Tibial nerve (tissue), 4 donors: ENCODE measurements at regions not wholly inside any gene's neighbourhood (a gene's known extent, or its start where the extent isn't known, plus 50 kb on each side); places are given as distances from the start of the nearest gene placed in this dataset.
A peak's percentile ranks its signal among the peaks of the same experiment; 100 is the strongest.
"Not testable (repeated sequence)": the region's sequence is repeated elsewhere in the genome, so short reads cannot be mapped to it uniquely, and the experiment has no call there.

Experiments
- DNase-seq, 2 donors: peaks; one replicate each; pipeline ENCODE4 v3.0.0-alpha.2; 2019; ENCODE audit warnings: low spot score in 2 of 2
- H3K27ac ChIP-seq, 4 donors: fragments of 200-600 bp; sonication (generic) in 3 of 4; one replicate each; pipeline ENCODE4 v1.5.1; 2017 to 2019; ENCODE audit warnings: mild to moderate bottlenecking in 1 of 4
- H3K27me3 ChIP-seq, 2 donors: fragments of 200-600 bp; sonication (generic) in 1 of 2; one replicate each; pipeline versions ENCODE4 v1.5.1 to v1.6.0; 2017 to 2019
- H3K36me3 ChIP-seq, 3 donors: fragments of 200-600 bp; sonication (generic); one replicate each; pipeline ENCODE4 v1.5.1; 2018 to 2019
- H3K4me1 ChIP-seq, 4 donors: fragments of 200-600 bp; sonication (generic) in 3 of 4; one replicate each; pipeline ENCODE4 v1.5.1; 2017 to 2019
- H3K4me3 ChIP-seq, 4 donors: fragments of 200-600 bp; sonication (generic) in 3 of 4; one replicate each; pipeline ENCODE4 v1.5.1; 2017 to 2019; ENCODE audit warnings: mild to moderate bottlenecking in 1 of 4, moderate library complexity in 1 of 4
- H3K9me3 ChIP-seq, 4 donors: fragments of 200-600 bp; sonication (generic) in 3 of 4; one replicate each; pipeline ENCODE4 v1.5.1; 2017 to 2019
- EP300 ChIP-seq, 2 donors: sonication (generic); formaldehyde crosslinking; IDR thresholded peaks; one replicate each; pipeline ENCODE4 v1.6.1; 2017; ENCODE audit warnings: antibody characterized with exemption in 2 of 2, mild to moderate bottlenecking in 1 of 2
- POLR2A ChIP-seq, 2 donors: fragments of 450-650 bp; IDR thresholded peaks; one replicate each; pipeline ENCODE4 v1.6.1; 2017; ENCODE audit warnings: antibody characterized with exemption in 2 of 2, mild to moderate bottlenecking in 2 of 2, moderate library complexity in 2 of 2
- WGBS, 2 donors: methylation state at CpG; one replicate each; pipeline ENCODE4 v1.1.5; 2018; 5-methylcytosine and 5-hydroxymethylcytosine counted together
- TF ChIP-seq, protein P1 (sequence below), 5 experiments: fragments of 200-600 bp in 3 of 5; fragments of 450-650 bp in 2 of 5; sonication (generic) in 3 of 5; IDR thresholded peaks; one replicate each; pipeline ENCODE4 v1.5.1; 2016 to 2019; ENCODE audit warnings: antibody characterized with exemption in 5 of 5, mild to moderate bottlenecking in 3 of 5, moderate library complexity in 2 of 5

DNA sequence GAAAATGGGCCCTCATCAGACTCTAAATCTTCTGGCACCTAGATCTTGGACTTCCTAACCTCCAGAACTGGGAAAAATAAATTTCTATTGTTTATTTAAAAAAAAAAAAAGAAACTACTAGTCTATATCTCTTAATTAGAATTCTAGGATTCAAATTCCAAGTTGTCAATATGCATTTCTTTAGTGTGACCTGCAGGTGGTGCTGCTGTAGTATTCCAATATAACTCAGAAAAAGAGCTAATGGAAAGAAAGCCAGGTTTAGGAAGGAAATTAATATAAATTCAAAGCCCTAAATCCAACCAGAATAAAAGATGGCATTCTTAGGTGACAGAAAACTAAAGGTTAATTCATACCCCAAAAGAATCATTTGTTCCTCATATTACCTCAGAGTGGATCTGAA, 80.0 kb upstream of the NALF2 start:
- no peaks in the 10 kb centered on the region for H3K9me3 ChIP-seq
- H3K4me1 ChIP-seq: no peaks in the 10 kb centered on the region
- no peak overlapping the region for H3K27ac ChIP-seq
- no peaks in the 10 kb centered on the region for H3K36me3 ChIP-seq
- H3K27me3 ChIP-seq: peaks cover 0 to 15% of the 10 kb centered on the region in 2 donors
- DNase-seq: no peak
- no peak for TF ChIP-seq EP300 (IDR thresholded peaks at IDR 0.05)
- TF ChIP-seq, protein P1, sequence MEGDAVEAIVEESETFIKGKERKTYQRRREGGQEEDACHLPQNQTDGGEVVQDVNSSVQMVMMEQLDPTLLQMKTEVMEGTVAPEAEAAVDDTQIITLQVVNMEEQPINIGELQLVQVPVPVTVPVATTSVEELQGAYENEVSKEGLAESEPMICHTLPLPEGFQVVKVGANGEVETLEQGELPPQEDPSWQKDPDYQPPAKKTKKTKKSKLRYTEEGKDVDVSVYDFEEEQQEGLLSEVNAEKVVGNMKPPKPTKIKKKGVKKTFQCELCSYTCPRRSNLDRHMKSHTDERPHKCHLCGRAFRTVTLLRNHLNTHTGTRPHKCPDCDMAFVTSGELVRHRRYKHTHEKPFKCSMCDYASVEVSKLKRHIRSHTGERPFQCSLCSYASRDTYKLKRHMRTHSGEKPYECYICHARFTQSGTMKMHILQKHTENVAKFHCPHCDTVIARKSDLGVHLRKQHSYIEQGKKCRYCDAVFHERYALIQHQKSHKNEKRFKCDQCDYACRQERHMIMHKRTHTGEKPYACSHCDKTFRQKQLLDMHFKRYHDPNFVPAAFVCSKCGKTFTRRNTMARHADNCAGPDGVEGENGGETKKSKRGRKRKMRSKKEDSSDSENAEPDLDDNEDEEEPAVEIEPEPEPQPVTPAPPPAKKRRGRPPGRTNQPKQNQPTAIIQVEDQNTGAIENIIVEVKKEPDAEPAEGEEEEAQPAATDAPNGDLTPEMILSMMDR (IDR thresholded peaks at IDR 0.05): peak in 1 of 5 experiments; percentile 15
- TF ChIP-seq POLR2A (IDR thresholded peaks at IDR 0.05): no peak
- no peak overlapping the region for H3K4me3 ChIP-seq

DNA sequence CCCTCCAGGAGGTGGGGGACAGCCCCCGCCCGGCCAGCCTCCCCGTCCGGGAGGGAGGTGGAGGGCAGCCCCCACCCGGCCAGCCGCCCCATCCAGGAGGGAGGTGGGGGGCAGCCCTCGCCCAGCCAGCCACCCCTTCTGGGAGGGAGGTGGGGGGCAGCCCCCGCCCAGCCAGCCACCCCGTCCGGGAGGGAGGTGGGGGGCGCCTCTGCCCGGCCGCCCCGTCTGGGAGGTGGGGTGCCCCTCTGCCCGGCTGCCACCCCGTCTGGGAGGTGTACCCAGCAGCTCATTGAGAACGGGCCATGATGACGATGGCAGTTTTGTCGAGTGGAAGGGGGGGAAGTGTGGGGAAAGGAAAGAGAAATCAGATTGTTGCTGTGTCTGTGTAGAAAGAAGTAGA, 81.9 kb upstream of the NALF2 start:
- 97% methylated on average over 11 of the region's 19 CpGs; no CpG with 5 or more reads in 1 of the 2 donors for WGBS, 2 donors
- not testable (repeated sequence) for DNase-seq, H3K27ac ChIP-seq, H3K36me3 ChIP-seq, H3K9me3 ChIP-seq, H3K4me1 ChIP-seq, H3K27me3 ChIP-seq, H3K4me3 ChIP-seq

DNA sequence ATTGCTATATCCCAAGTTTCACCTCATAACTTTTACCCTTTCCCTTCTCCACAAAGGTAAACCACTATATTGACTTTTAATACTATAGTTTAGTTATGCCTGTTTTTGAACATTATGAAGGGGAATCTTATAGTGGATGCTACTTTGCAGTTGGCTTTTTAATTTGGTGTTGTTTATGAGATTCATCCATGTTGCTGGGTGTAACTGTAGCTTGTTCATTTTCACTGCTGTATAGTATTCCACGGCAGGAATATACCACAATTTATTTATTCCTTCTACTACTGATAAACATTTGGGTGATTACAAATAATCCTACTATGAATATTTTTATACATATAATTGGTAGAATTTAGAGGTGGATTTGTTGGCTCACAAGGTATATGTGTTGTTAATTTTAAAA, 88.4 kb upstream of the NALF2 start:
- Histone ChIP-seq H3K27me3 (no peaks in the 10 kb centered on the region), H3K4me1 (no peaks in the 10 kb centered on the region), H3K27ac (no peak overlapping the region), H3K4me3 (no peak overlapping the region), H3K36me3 (no peaks in the 10 kb centered on the region), H3K9me3 (no peaks in the 10 kb centered on the region)
- no peak for DNase-seq
- no peak for TF ChIP-seq EP300 (IDR thresholded peaks at IDR 0.05)
- TF ChIP-seq, protein P1 (IDR thresholded peaks at IDR 0.05): no peak
- 96 to 98% methylated on average over 1 of the region's 1 CpG for WGBS, 2 donors

DNA sequence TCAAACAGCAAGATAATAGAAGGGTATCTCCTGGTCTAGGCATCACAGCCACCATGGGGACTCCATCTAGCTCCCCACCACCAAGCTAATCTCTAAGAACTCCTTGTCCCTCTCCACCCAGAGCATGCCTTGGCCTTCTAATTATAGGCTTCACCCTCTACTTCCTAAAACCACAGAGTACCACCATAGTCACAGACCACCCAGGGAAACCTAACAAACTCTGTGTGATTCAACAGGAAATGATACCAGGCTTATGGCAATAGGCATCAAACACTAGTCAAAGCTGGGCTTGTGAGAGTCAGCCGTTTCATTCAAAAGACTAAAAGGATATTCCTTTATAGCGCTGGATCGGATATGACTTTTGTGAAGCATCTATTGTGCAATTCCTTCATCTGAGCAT, 91.5 kb upstream of the NALF2 start:
- Histone ChIP-seq H3K4me1 (no peaks in the 10 kb centered on the region), H3K27ac (no peak overlapping the region), H3K36me3 (no peaks in the 10 kb centered on the region), H3K27me3 (no peaks in the 10 kb centered on the region), H3K9me3 (no peaks in the 10 kb centered on the region), H3K4me3 (no peak overlapping the region)
- 72 to 81% methylated on average over 3 of the region's 3 CpGs for WGBS, 2 donors
- DNase-seq: no peak
- TF ChIP-seq POLR2A (IDR thresholded peaks at IDR 0.05): no peak
- TF ChIP-seq, protein P1 (IDR thresholded peaks at IDR 0.05): no peak
- no peak for TF ChIP-seq EP300 (IDR thresholded peaks at IDR 0.05)

DNA sequence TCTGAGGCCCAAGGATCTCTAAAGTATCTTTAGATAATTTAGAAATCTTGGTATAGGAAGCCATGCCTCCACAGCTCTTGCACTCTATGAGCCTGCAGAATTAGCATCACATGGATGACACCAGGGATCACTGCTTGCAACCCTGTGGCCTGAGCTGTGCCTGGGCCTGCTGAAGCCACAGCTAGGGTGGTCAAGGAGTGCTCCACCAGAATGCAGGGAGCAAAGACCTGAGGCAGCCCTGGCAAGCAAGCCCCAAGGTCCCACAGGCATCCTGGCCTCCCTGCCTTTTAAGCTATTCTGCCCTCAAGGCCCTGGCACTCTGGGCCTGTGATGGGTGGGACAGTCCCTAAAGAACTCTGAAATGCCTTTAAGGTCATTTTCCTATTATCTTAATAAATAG, 105.2 kb upstream of the NALF2 start:
- Histone ChIP-seq H3K9me3 (no peaks in the 10 kb centered on the region), H3K4me1 (no peaks in the 10 kb centered on the region), H3K27ac (no peak overlapping the region), H3K27me3 (no peaks in the 10 kb centered on the region), H3K4me3 (no peak overlapping the region), H3K36me3 (no peaks in the 10 kb centered on the region)
- DNase-seq: no peak
- TF ChIP-seq, protein P1 (IDR thresholded peaks at IDR 0.05): no peak
- no peak for TF ChIP-seq EP300 (IDR thresholded peaks at IDR 0.05)
- TF ChIP-seq POLR2A (IDR thresholded peaks at IDR 0.05): no peak

DNA sequence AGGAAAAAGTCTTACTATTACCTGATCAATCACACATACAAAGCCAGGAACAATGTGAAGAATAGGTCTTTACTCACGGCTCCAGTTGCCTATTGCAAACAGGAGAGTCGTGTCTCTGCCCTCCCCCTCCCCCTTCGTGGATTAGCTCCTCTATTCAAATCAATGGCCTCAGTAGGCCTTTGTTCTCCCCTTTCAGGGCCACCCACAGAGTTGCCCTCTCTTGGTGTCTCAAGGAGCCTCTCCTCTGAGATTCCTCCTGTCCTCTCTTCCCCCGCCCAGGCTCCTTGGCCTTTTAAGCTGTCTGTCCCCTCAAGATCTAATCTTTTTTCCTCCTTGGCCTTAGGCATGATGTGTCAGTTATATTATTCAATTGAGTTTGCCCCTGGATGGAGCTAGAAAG, 107.2 kb upstream of the NALF2 start:
- Histone ChIP-seq H3K27ac (no peak overlapping the region), H3K4me1 (no peaks in the 10 kb centered on the region), H3K4me3 (no peak overlapping the region), H3K9me3 (no peaks in the 10 kb centered on the region), H3K27me3 (peaks cover 0 to 6% of the 10 kb centered on the region in 2 donors), H3K36me3 (no peaks in the 10 kb centered on the region)
- TF ChIP-seq, protein P1 (IDR thresholded peaks at IDR 0.05): no peak
- no peak for TF ChIP-seq POLR2A (IDR thresholded peaks at IDR 0.05)
- TF ChIP-seq EP300 (IDR thresholded peaks at IDR 0.05): no peak
- DNase-seq: no peak
- 30 to 49% methylated on average over 4 of the region's 4 CpGs for WGBS, 2 donors
